ENCODE measurements at regions not wholly inside any gene's neighbourhood (a gene's known extent, or its start where the extent isn't known, plus 50 kb on each side); places are given as distances from the start of the nearest gene placed in this dataset.

DNA sequence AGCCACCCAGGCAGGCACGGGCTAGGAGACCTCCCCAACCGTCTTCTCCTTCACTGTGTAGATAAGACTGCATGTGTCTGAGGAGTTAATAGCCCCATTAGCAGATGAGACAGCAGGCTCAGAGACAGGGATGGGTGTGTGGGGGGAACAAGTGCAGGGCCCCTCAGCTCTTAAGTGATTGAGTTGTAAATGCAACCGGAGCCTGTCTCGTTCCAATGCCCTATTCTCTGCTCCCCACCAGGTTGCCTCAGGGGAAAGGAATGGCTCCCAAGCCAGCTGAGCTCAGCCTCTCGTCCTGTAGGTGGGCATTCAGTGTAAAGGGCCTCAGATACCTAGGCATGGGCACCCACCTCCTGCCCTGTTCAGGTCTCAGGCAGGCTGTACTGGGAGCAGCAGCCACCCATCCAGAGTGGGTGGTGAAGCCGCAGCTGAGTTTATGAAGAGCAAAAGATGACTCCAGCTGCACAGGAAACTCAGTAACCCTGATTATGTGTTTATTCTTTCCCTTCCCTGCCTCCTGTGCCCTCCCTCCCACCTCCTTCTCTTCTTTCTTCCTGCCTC, 87.3 kb downstream of the PJA1 start:
- intact Hi-C loops (cut with micrococcal nuclease) (no loop called here), dilution Hi-C loops (cut with MboI; ENCODE audit: extremely low pct_ligation_motif_present, low sequenced_read_pairs) (no loop called here)
- Histone ChIP-seq H4K20me1 (replicated peaks; ENCODE audit: control insufficient read depth, extremely low read depth, insufficient read depth, low read length) (no peaks in the 10 kb centered on the region), H3K4me3 (replicated peaks in 1 of 3; ENCODE audit: insufficient read depth in 1 of 3, low read depth in 1 of 3, low read length in 3 of 3) (no peak overlapping the region), H3K4me2 (ENCODE audit: insufficient read depth, low read length) (no peak overlapping the region), H3K4me1 (ENCODE audit: control insufficient read depth, extremely low read depth, insufficient read depth, low read length) (no peaks in the 10 kb centered on the region), H3K36me3 (ENCODE audit: control insufficient read depth in 2 of 2, extremely low read depth in 1 of 2, insufficient read depth in 2 of 2, low read length in 2 of 2) (no peaks in the 10 kb centered on the region), H3K79me2 (ENCODE audit: control insufficient read depth, insufficient read depth, low read length) (no peaks in the 10 kb centered on the region), H3K27ac (ENCODE audit: insufficient read depth, low read depth, low read length) (no peak overlapping the region), H3K27me3 (ENCODE audit: control insufficient read depth in 2 of 2, insufficient read depth in 2 of 2, low read length in 2 of 2) (no peaks in the 10 kb centered on the region), H3K9me1 (replicated peaks; ENCODE audit: control insufficient read depth, extremely low read depth, insufficient read depth, low read length) (no peaks in the 10 kb centered on the region), H2AFZ (ENCODE audit: low read depth, low read length) (no peak overlapping the region), H3K9me3 (replicated peaks; ENCODE audit: control insufficient read depth, insufficient read depth, low read length) (no peaks in the 10 kb centered on the region), H3K9ac (replicated peaks; ENCODE audit: extremely low read depth, insufficient read depth, low read length) (no peak overlapping the region)
- ChIA-PET CTCF (interaction anchor here (1.1 to 1.6 kb wide), 3 partner anchors 16 to 250 kb away, joined by 3 to 5 read pairs (median 3); no protein-coding TSS in a partner anchor), POLR2A (no interaction called here)
- DNase-seq (ENCODE audit: low read depth, low spot score) (no peak), FAIRE-seq (no peak)
- no TSS peak for BruUV-seq (replicated peaks)
- TF ChIP-seq CTCF (IDR thresholded peaks at IDR 0.05; ENCODE audit: extremely low read depth in 1 of 2, insufficient read depth in 1 of 2, low read depth in 1 of 2, low read length in 2 of 2) = no peak
- TF ChIP-seq POLR2AphosphoS5 (IDR thresholded peaks at IDR 0.05; ENCODE audit: insufficient read depth, low read depth, low read length) = no peak
- TF ChIP-seq JUN (IDR thresholded peaks at IDR 0.05; ENCODE audit: borderline replicate concordance, insufficient read depth, insufficient read length, low read depth) = no peak

DNA sequence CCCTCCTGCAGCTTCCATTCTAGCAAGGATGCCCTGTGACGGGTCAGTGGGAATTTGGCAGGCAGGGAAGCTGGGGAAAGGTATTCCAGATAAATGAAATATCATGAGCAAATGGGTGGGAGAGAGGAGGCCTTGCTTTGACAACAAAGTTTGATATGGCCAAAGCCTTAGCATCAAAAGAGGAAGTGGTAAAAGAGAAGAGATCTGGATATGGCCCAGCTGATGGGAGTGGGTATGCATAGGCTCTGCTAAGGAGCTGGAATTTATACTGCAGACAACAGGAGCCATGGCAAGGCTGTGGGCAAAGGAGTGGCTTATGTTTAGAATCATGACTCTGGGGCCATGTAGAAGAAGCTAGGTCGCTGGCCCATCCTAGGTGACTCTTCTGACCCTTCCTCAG, 89.2 kb downstream of the PJA1 start:
- Histone ChIP-seq H3K9me3 (replicated peaks; ENCODE audit: control insufficient read depth, insufficient read depth, low read length) (no peaks in the 10 kb centered on the region), H3K27me3 (ENCODE audit: control insufficient read depth in 2 of 2, insufficient read depth in 2 of 2, low read length in 2 of 2) (no peaks in the 10 kb centered on the region), H2AFZ (ENCODE audit: low read depth, low read length) (no peak overlapping the region), H3K36me3 (ENCODE audit: control insufficient read depth in 2 of 2, extremely low read depth in 1 of 2, insufficient read depth in 2 of 2, low read length in 2 of 2) (no peaks in the 10 kb centered on the region), H3K79me2 (ENCODE audit: control insufficient read depth, insufficient read depth, low read length) (no peaks in the 10 kb centered on the region), H3K4me1 (ENCODE audit: control insufficient read depth, extremely low read depth, insufficient read depth, low read length) (no peaks in the 10 kb centered on the region), H4K20me1 (replicated peaks; ENCODE audit: control insufficient read depth, extremely low read depth, insufficient read depth, low read length) (no peaks in the 10 kb centered on the region), H3K27ac (ENCODE audit: insufficient read depth, low read depth, low read length) (no peak overlapping the region), H3K9ac (replicated peaks; ENCODE audit: extremely low read depth, insufficient read depth, low read length) (no peak overlapping the region), H3K4me3 (replicated peaks in 1 of 3; ENCODE audit: insufficient read depth in 1 of 3, low read depth in 1 of 3, low read length in 3 of 3) (no peak overlapping the region), H3K9me1 (replicated peaks; ENCODE audit: control insufficient read depth, extremely low read depth, insufficient read depth, low read length) (no peaks in the 10 kb centered on the region), H3K4me2 (ENCODE audit: insufficient read depth, low read length) (no peak overlapping the region)
- TF ChIP-seq GATA2 (IDR thresholded peaks at IDR 0.05; ENCODE audit: insufficient read depth, insufficient read length, low read depth, low read length) = no peak
- TF ChIP-seq POLR2AphosphoS5 (IDR thresholded peaks at IDR 0.05; ENCODE audit: insufficient read depth, low read depth, low read length) = no peak
- TF ChIP-seq EZH2 (IDR thresholded peaks at IDR 0.05; ENCODE audit: borderline replicate concordance, low read depth, low read length, severe bottlenecking) = no peak
- TF ChIP-seq CTCF (IDR thresholded peaks at IDR 0.05; ENCODE audit: extremely low read depth in 1 of 2, insufficient read depth in 1 of 2, low read depth in 1 of 2, low read length in 2 of 2) = no peak
- no peak for TF ChIP-seq MYC (IDR thresholded peaks at IDR 0.05; ENCODE audit: low read depth, low read length)
- TF ChIP-seq, protein P1, sequence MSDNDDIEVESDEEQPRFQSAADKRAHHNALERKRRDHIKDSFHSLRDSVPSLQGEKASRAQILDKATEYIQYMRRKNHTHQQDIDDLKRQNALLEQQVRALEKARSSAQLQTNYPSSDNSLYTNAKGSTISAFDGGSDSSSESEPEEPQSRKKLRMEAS (IDR thresholded peaks at IDR 0.05; ENCODE audit: insufficient read depth, insufficient read length) = no peak
- TF ChIP-seq FOS (IDR thresholded peaks at IDR 0.05; ENCODE audit: borderline replicate concordance, insufficient read depth, low read length) = no peak
- TF ChIP-seq JUN (IDR thresholded peaks at IDR 0.05; ENCODE audit: borderline replicate concordance, insufficient read depth, insufficient read length, low read depth) = no peak
- no peak for TF ChIP-seq POLR2A (IDR thresholded peaks at IDR 0.05; ENCODE audit: low read depth, low read length)
- FAIRE-seq (no peak), DNase-seq (ENCODE audit: low read depth, low spot score) (no peak)
- POLR2A ChIA-PET = no interaction called here
- CTCF ChIA-PET = interaction anchor here (1.3 kb wide), 1 partner anchor 18 kb away, joined by 5 read pairs; no protein-coding TSS in a partner anchor
- intact Hi-C loops (cut with micrococcal nuclease) = no loop called here
- BruUV-seq (replicated peaks) = no TSS peak
- dilution Hi-C loops (cut with MboI; ENCODE audit: extremely low pct_ligation_motif_present, low sequenced_read_pairs) = no loop called here

All from endothelial cell of umbilical vein (primary cell).